H1 (cell line): ENCODE measurements at regions not wholly inside any gene's neighbourhood (a gene's known extent, or its start where the extent isn't known, plus 50 kb on each side); places are given as distances from the start of the nearest gene placed in this dataset.

ENCODE experiments used
- CTCF ChIA-PET: fragments of 300-600 bp; sonication (Branson Sonifier 250); formaldehyde crosslinking; loops from one replicate; lab custom pipeline; 2021; ENCODE audit not compliant: partially characterized antibody; lab: Charles Lee
- POLR2A ChIA-PET: fragments of 300-600 bp; sonication (Branson Sonifier 250); formaldehyde crosslinking; loops from one replicate; lab custom pipeline; 2021; ENCODE audit warnings: inconsistent platforms; ENCODE audit not compliant: partially characterized antibody; lab: Charles Lee
- DNase-seq, 2 experiments: peaks; one replicate each; pipeline versions ENCODE4 v3.0.0 to v3.0.0-alpha.2; 2010 to 2022; ENCODE audit warnings: low spot score in 2 of 2, low read depth in 1 of 2, mixed read lengths in 1 of 2
- FAIRE-seq: peaks from 2 replicates; lab custom pipeline; 2011; peaks lifted over from hg19 to GRCh38; lab: Jason Lieb, UNC
- H2AFZ ChIP-seq: 2 replicates; pipeline ENCODE4 v1.8.1; 2012; ENCODE audit warnings: low read length, inconsistent platforms
- H2AK5ac ChIP-seq: 2 replicates; pipeline ENCODE4 v1.6.1; 2013; ENCODE audit warnings: low read depth, low read length
- H2BK120ac ChIP-seq: replicated peaks from 2 replicates; pipeline ENCODE3; 2013; ENCODE audit warnings: low read depth, low read length, inconsistent platforms
- H2BK12ac ChIP-seq: 2 replicates; pipeline ENCODE4 v1.6.1; 2013; ENCODE audit warnings: low read depth, low read length
- H2BK15ac ChIP-seq: 2 replicates; pipeline ENCODE4 v1.6.1; 2013; ENCODE audit warnings: low read length
- H2BK20ac ChIP-seq: 2 replicates; pipeline ENCODE4 v1.6.1; 2013; ENCODE audit warnings: low read length
- H2BK5ac ChIP-seq: 2 replicates; pipeline ENCODE4 v1.6.1; 2013; ENCODE audit warnings: low read depth, low read length
- H3K14ac ChIP-seq: 2 replicates; pipeline ENCODE4 v1.6.1; 2013; ENCODE audit warnings: inconsistent platforms; ENCODE audit not compliant: insufficient read length
- H3K18ac ChIP-seq: 2 replicates; pipeline ENCODE4 v1.6.1; 2013; ENCODE audit warnings: low read length; ENCODE audit errors: extremely low read depth
- H3K23ac ChIP-seq: 2 replicates; pipeline ENCODE4 v1.6.1; 2013; ENCODE audit warnings: inconsistent platforms; ENCODE audit not compliant: insufficient read length
- H3K23me2 ChIP-seq: 2 replicates; pipeline ENCODE4 v1.6.1; 2013; ENCODE audit warnings: low read depth, low read length
- H3K27ac ChIP-seq: 2 replicates; pipeline ENCODE4 v1.6.1; 2011; ENCODE audit warnings: low read depth, low read length, inconsistent platforms
- H3K27me3 ChIP-seq, 4 experiments: replicated peaks in 1 of 4; 1 replicate in 1 of 4; 2 replicates in 3 of 4; pipeline versions ENCODE4 v1.6.1 to v1.8.1; 2011 to 2013; ENCODE audit warnings: low read length in 3 of 4, mild to moderate bottlenecking in 3 of 4, inconsistent platforms in 2 of 4, mixed read lengths in 2 of 4, moderate library complexity in 1 of 4; ENCODE audit not compliant: control insufficient read depth in 3 of 4, insufficient read depth in 3 of 4; ENCODE audit errors: extremely low read depth in 1 of 4
- H3K36me3 ChIP-seq, 4 experiments: 2 replicates each; pipeline versions ENCODE4 v1.6.1 to v1.8.1; 2011 to 2013; ENCODE audit warnings: mild to moderate bottlenecking in 4 of 4, low read length in 3 of 4, moderate library complexity in 2 of 4, control low read depth in 1 of 4, inconsistent platforms in 1 of 4; ENCODE audit not compliant: insufficient read depth in 4 of 4, control insufficient read depth in 2 of 4
- H3K4ac ChIP-seq: replicated peaks from 2 replicates; pipeline ENCODE3; 2013; ENCODE audit warnings: low read length, low read depth, mixed read lengths, inconsistent platforms; ENCODE audit not compliant: insufficient read length
- H3K4me1 ChIP-seq, 4 experiments: replicated peaks in 1 of 4; 1 replicate in 1 of 4; 2 replicates in 3 of 4; pipeline versions ENCODE4 v1.6.1 to v1.8.1; 2011 to 2013; ENCODE audit warnings: low read length in 3 of 4, inconsistent platforms in 2 of 4, mixed read lengths in 1 of 4; ENCODE audit not compliant: insufficient read depth in 4 of 4, control insufficient read depth in 3 of 4
- H3K4me2 ChIP-seq, 2 experiments: 2 replicates each; pipeline versions ENCODE4 v1.6.1 to v1.8.1; 2011 to 2013; ENCODE audit warnings: low read depth in 2 of 2, low read length in 2 of 2, control low read depth in 1 of 2, inconsistent platforms in 1 of 2, mild to moderate bottlenecking in 1 of 2; ENCODE audit not compliant: insufficient read depth in 1 of 2
- H3K4me3 ChIP-seq, 4 experiments: fragments of 200-600, 300-600 bp in 1 of 4; sonication (generic), shearing (Covaris generic), sonication (Bioruptor Twin) in 1 of 4; 2 replicates each; pipeline versions ENCODE4 v1.5.1 to v1.8.1; 2011 to 2016; ENCODE audit warnings: low read length in 4 of 4, low read depth in 3 of 4, control low read depth in 2 of 4, inconsistent platforms in 2 of 4, mild to moderate bottlenecking in 2 of 4, mixed read lengths in 1 of 4, moderate library complexity in 1 of 4; ENCODE audit not compliant: insufficient read depth in 2 of 4; ENCODE audit errors: extremely low read depth in 1 of 4
- H3K56ac ChIP-seq: replicated peaks from 2 replicates; pipeline ENCODE3; 2013; ENCODE audit warnings: low read depth, mild to moderate bottlenecking, mixed read lengths, low read length, inconsistent platforms; ENCODE audit not compliant: insufficient read length
- H3K79me1 ChIP-seq: 2 replicates; pipeline ENCODE4 v1.6.1; 2013; ENCODE audit warnings: low read depth, low read length, control low read depth
- H3K79me2 ChIP-seq, 2 experiments: 2 replicates each; pipeline versions ENCODE4 v1.6.1 to v1.8.1; 2012 to 2013; ENCODE audit warnings: low read length in 2 of 2, mild to moderate bottlenecking in 2 of 2, inconsistent platforms in 1 of 2; ENCODE audit not compliant: insufficient read depth in 2 of 2, control insufficient read depth in 1 of 2
- H3K9ac ChIP-seq, 4 experiments: replicated peaks in 1 of 4; 1 replicate in 1 of 4; 2 replicates in 3 of 4; pipeline versions ENCODE4 v1.6.1 to v1.8.1; 2011 to 2013; ENCODE audit warnings: low read depth in 3 of 4, low read length in 3 of 4, control low read depth in 2 of 4, mild to moderate bottlenecking in 2 of 4, moderate library complexity in 2 of 4, inconsistent platforms in 1 of 4; ENCODE audit errors: extremely low read depth in 1 of 4
- H3K9me3 ChIP-seq, 2 experiments: 2 replicates each; pipeline versions ENCODE4 v1.6.1 to v1.8.1; 2012 to 2013; ENCODE audit warnings: mild to moderate bottlenecking in 2 of 2, moderate library complexity in 2 of 2, control low read depth in 1 of 2, inconsistent platforms in 1 of 2, low read depth in 1 of 2, low read length in 1 of 2, mixed read lengths in 1 of 2; ENCODE audit not compliant: insufficient read depth in 2 of 2
- H4K20me1 ChIP-seq, 2 experiments: replicated peaks in 1 of 2; 2 replicates each; pipeline versions ENCODE3 to v1.8.1; 2011 to 2013; ENCODE audit warnings: inconsistent platforms in 2 of 2, low read length in 2 of 2, mild to moderate bottlenecking in 1 of 2; ENCODE audit not compliant: insufficient read depth in 2 of 2, control insufficient read depth in 1 of 2
- H4K5ac ChIP-seq: 2 replicates; pipeline ENCODE4 v1.6.1; 2013; ENCODE audit warnings: low read length, low read depth, mixed read lengths, inconsistent platforms; ENCODE audit not compliant: insufficient read length
- H4K8ac ChIP-seq: 2 replicates; pipeline ENCODE4 v1.8.0; 2013; ENCODE audit warnings: mild to moderate bottlenecking, moderate library complexity, low read length, inconsistent platforms; ENCODE audit not compliant: insufficient read depth; ENCODE audit errors: extremely low read depth
- H4K91ac ChIP-seq: replicated peaks from 2 replicates; pipeline ENCODE3; 2013; ENCODE audit warnings: low read length, mixed read lengths, inconsistent platforms; ENCODE audit not compliant: insufficient read length
- CREB1 ChIP-seq: IDR thresholded peaks from 2 replicates; pipeline ENCODE4 v1.6.1; 2012; ENCODE audit warnings: inconsistent platforms
- RFX5 ChIP-seq: IDR thresholded peaks from 2 replicates; pipeline ENCODE4 v1.6.1; 2011; ENCODE audit warnings: low read depth, low read length, improper control_type of control experiment, borderline replicate concordance
- SP2 ChIP-seq: IDR thresholded peaks from 2 replicates; pipeline ENCODE4 v1.6.1; 2012; ENCODE audit warnings: mild to moderate bottlenecking, low read length, inconsistent platforms
- SRF ChIP-seq: IDR thresholded peaks from 2 replicates; pipeline ENCODE4 v1.6.1; 2011; ENCODE audit warnings: mild to moderate bottlenecking, low read depth, low read length, moderate library complexity
- WGBS, 2 experiments: shearing (Covaris generic) in 1 of 2; methylation state at CpG; one replicate each; pipeline versions ENCODE4 v1.1.6 to v1.1.7; 2013 to 2015; ENCODE audit warnings: low lambda C conversion rate in 2 of 2, mixed read lengths in 2 of 2, inconsistent platforms in 1 of 2, low coverage in 1 of 2, missing lambda C conversion rate in 1 of 2; ENCODE audit not compliant: insufficient replicate concordance in 2 of 2, insufficient coverage in 1 of 2, insufficient read length in 1 of 2; ENCODE audit errors: extremely low coverage in 1 of 2, missing lambda C conversion rate in 1 of 2; 5-methylcytosine and 5-hydroxymethylcytosine counted together
- TF ChIP-seq, protein P1 (sequence below): IDR thresholded peaks from 2 replicates; pipeline ENCODE4 v1.6.1; 2012; ENCODE audit warnings: inconsistent platforms

DNA sequence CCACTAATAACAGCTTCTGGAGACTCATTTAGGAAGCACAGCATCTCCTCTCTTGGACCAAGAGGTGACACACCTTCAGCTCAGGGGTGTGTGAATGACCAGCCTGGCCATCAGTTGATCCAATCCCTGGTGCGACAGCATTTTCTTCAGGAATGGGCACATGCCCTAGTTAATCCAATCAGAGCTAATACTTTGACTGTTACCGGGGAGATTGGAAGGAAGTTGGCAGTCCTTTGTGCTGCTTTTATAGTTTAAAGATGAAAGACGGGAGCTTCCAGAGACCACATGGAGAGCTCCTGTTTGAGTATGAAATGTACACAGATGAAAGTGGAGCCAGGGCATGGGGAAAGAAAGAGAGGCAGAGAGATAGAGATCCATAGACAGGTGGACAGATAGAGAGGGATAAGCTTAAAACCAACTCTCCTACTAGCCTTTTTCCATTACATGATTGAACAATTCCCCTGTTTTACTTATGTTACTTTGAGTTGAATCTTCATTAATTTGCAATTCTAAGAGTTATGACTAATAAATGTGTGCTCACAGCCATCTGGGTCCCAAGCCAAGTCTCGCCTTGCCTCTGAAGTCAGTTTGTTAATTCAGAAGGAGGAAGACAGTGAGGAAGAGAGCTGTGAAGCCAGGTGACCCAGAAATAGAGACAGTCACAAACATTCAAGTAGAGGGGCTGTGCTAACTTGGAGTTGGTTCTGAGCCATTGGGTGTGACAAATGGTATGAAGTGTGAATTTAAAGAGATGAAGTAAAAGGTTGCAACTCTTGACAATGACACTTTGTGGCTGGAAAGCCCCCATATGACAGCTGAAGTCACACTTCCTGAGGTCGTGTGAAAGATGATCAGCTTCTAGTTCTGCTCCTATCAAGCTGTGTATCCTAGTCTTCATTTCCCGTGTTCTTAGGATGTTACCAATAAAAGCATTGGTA lies 120.0 kb upstream of the GOT2 start:
- Histone ChIP-seq H3K79me1 (no peaks in the 10 kb centered on the region), H3K18ac (no peak overlapping the region), H2BK12ac (no peak overlapping the region), H2AK5ac (no peak overlapping the region), H2BK5ac (no peak overlapping the region; the same call in 1 of the 2 replicates), H2BK15ac (no peak overlapping the region), H3K23me2 (no peaks in the 10 kb centered on the region), H4K8ac (no peak overlapping the region), H3K4me1 (no peaks in the 10 kb centered on the region), H3K14ac (no peak overlapping the region), H3K27ac (no peak overlapping the region), H3K4me3 (no peak overlapping the region), H3K36me3 (no peaks in the 10 kb centered on the region), H3K79me2 (no peaks in the 10 kb centered on the region), H4K5ac (no peak overlapping the region), H2BK120ac (no peak overlapping the region), H3K27me3 (peaks cover 0 to 1% (median 0%) of the 10 kb centered on the region in 4 experiments; a peak in 1 of 7 replicates), H4K20me1 (no peaks in the 10 kb centered on the region), H4K91ac (no peak overlapping the region), H2BK20ac (no peak overlapping the region), H2AFZ (no peak overlapping the region), H3K4me2 (no peak overlapping the region), H3K56ac (no peak overlapping the region), H3K9me3 (no peaks in the 10 kb centered on the region; a peak in 1 of 4 replicates), H3K4ac (no peak overlapping the region), H3K23ac (no peak overlapping the region), H3K9ac (no peak overlapping the region)
- ChIA-PET POLR2A (interaction anchor here (1.3 to 1.4 kb wide), 2 partner anchors 8 to 12 kb away, joined by 3 to 11 read pairs; no protein-coding TSS in a partner anchor), CTCF (interaction anchor here (1.4 to 4.7 kb wide), 3 partner anchors 9 to 339 kb away, joined by 3 to 25 read pairs (median 4); no protein-coding TSS in a partner anchor)
- TF ChIP-seq, protein P1, sequence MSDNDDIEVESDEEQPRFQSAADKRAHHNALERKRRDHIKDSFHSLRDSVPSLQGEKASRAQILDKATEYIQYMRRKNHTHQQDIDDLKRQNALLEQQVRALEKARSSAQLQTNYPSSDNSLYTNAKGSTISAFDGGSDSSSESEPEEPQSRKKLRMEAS, result no peak
- TF ChIP-seq SRF (no peak), RFX5 (peak; percentile 77; the same call in 1 of the 2 replicates), CREB1 (no peak), SP2 (no peak)
- DNase-seq (no peak), FAIRE-seq (no peak)
- 79% methylated on average over 6 of the region's 6 CpGs; no CpG with 5 or more reads in 1 of the 2 experiments for WGBS, 2 experiments
